Mesenchymal stem cell (in vitro differentiated cells and primary cell): ENCODE measurements at regions not wholly inside any gene's neighbourhood (a gene's known extent, or its start where the extent isn't known, plus 50 kb on each side); places are given as distances from the start of the nearest gene placed in this dataset.
A peak's percentile ranks its signal among the peaks of the same experiment; 100 is the strongest.

Experiments used
- DNase-seq: peaks from one replicate; pipeline ENCODE4 v3.0.0-alpha.2; 2013
- H2AFZ ChIP-seq: one replicate; pipeline ENCODE4 v1.6.1; 2013; ENCODE audit warnings: low read depth, mild to moderate bottlenecking, control low read depth, inconsistent platforms, low read length, moderate library complexity
- H2AK5ac ChIP-seq: 2 replicates; pipeline ENCODE4 v1.6.1; 2013; ENCODE audit warnings: low read length, moderate library complexity, mild to moderate bottlenecking, inconsistent platforms; ENCODE audit not compliant: severe bottlenecking
- H2BK120ac ChIP-seq: one replicate; pipeline ENCODE4 v1.6.1; 2013; ENCODE audit warnings: low read depth, mild to moderate bottlenecking, inconsistent platforms, low read length, moderate library complexity
- H2BK12ac ChIP-seq, 2 experiments: one replicate each; pipeline ENCODE4 v1.6.1; 2013; ENCODE audit warnings: inconsistent platforms in 2 of 2, low read length in 2 of 2, mild to moderate bottlenecking in 2 of 2, moderate library complexity in 2 of 2, control low read depth in 1 of 2
- H2BK15ac ChIP-seq: one replicate; pipeline ENCODE4 v1.6.1; 2013; ENCODE audit warnings: mild to moderate bottlenecking, low read depth, inconsistent platforms; ENCODE audit not compliant: poor library complexity, severe bottlenecking
- H2BK5ac ChIP-seq: 2 replicates; pipeline ENCODE4 v1.6.1; 2013; ENCODE audit warnings: low read depth, mild to moderate bottlenecking, low read length, control low read depth, inconsistent platforms; ENCODE audit not compliant: poor library complexity, severe bottlenecking
- H3K14ac ChIP-seq, 2 experiments: one replicate each; pipeline ENCODE4 v1.6.1; 2013; ENCODE audit warnings: inconsistent platforms in 2 of 2, low read length in 2 of 2, control low read depth in 1 of 2, mild to moderate bottlenecking in 1 of 2, moderate library complexity in 1 of 2
- H3K18ac ChIP-seq, 2 experiments: one replicate each; pipeline ENCODE4 v1.6.1; 2013; ENCODE audit warnings: inconsistent platforms in 2 of 2, low read length in 2 of 2, control low read depth in 1 of 2, low read depth in 1 of 2, mild to moderate bottlenecking in 1 of 2
- H3K23ac ChIP-seq, 2 experiments: one replicate each; pipeline ENCODE4 v1.6.1; 2013; ENCODE audit warnings: inconsistent platforms in 2 of 2, low read length in 2 of 2, mild to moderate bottlenecking in 2 of 2, moderate library complexity in 2 of 2, control low read depth in 1 of 2
- H3K27ac ChIP-seq: 2 replicates; pipeline ENCODE4 v1.5.1; 2013; ENCODE audit warnings: mild to moderate bottlenecking, moderate library complexity, low read length, control low read depth, inconsistent platforms; ENCODE audit not compliant: poor library complexity, severe bottlenecking
- H3K27me3 ChIP-seq, 2 experiments: 2 replicates each; pipeline versions ENCODE4 v1.6.1 to v1.7.0; 2013; ENCODE audit warnings: low read length in 2 of 2, mild to moderate bottlenecking in 2 of 2, moderate library complexity in 2 of 2, control low read depth in 1 of 2, inconsistent platforms in 1 of 2; ENCODE audit not compliant: control insufficient read depth in 1 of 2, insufficient read depth in 1 of 2
- H3K36me3 ChIP-seq, 2 experiments: 2 replicates each; pipeline versions ENCODE4 v1.6.1 to v1.7.0; 2013; ENCODE audit warnings: low read length in 2 of 2, control low read depth in 1 of 2, inconsistent platforms in 1 of 2, low read depth in 1 of 2, mild to moderate bottlenecking in 1 of 2; ENCODE audit not compliant: insufficient read depth in 2 of 2, control insufficient read depth in 1 of 2
- H3K4ac ChIP-seq, 2 experiments: one replicate each; pipeline ENCODE4 v1.6.1; 2013; ENCODE audit warnings: inconsistent platforms in 2 of 2, low read length in 2 of 2, mild to moderate bottlenecking in 2 of 2, moderate library complexity in 2 of 2, control low read depth in 1 of 2, low read depth in 1 of 2
- H3K4me1 ChIP-seq: 2 replicates; pipeline ENCODE4 v1.6.1; 2013; ENCODE audit warnings: low read depth, low read length, control low read depth; ENCODE audit not compliant: control insufficient read depth, insufficient read depth
- H3K4me2 ChIP-seq: 2 replicates; pipeline ENCODE4 v1.6.1; 2013; ENCODE audit warnings: low read length, mild to moderate bottlenecking, inconsistent platforms; ENCODE audit not compliant: poor library complexity, severe bottlenecking
- H3K4me3 ChIP-seq, 2 experiments: 2 replicates each; pipeline versions ENCODE4 v1.5.1 to v1.7.0; 2013; ENCODE audit warnings: low read length in 2 of 2, mild to moderate bottlenecking in 2 of 2, control low read depth in 1 of 2, low read depth in 1 of 2; ENCODE audit not compliant: insufficient read depth in 1 of 2
- H3K79me1 ChIP-seq: replicated peaks from 2 replicates; pipeline ENCODE4 v1.6.1; 2013; ENCODE audit warnings: mild to moderate bottlenecking, control low read depth, low read length, inconsistent platforms; ENCODE audit not compliant: poor library complexity, severe bottlenecking
- H3K9ac ChIP-seq: 2 replicates; pipeline ENCODE4 v1.7.0; 2013; ENCODE audit warnings: mild to moderate bottlenecking, low read length, moderate library complexity
- H3K9me3 ChIP-seq: 2 replicates; pipeline ENCODE4 v1.7.0; 2013; ENCODE audit warnings: mild to moderate bottlenecking, low read length; ENCODE audit not compliant: control insufficient read depth
- H4K8ac ChIP-seq: one replicate; pipeline ENCODE4 v1.6.1; 2013; ENCODE audit warnings: inconsistent platforms, mild to moderate bottlenecking, low read length, moderate library complexity
- H4K91ac ChIP-seq: one replicate; pipeline ENCODE4 v1.6.1; 2013; ENCODE audit warnings: mild to moderate bottlenecking, low read length, inconsistent platforms
- WGBS: methylation state at CpG from one replicate; pipeline ENCODE4 v1.1.7; 2013; ENCODE audit warnings: mixed read lengths; 5-methylcytosine and 5-hydroxymethylcytosine counted together

DNA sequence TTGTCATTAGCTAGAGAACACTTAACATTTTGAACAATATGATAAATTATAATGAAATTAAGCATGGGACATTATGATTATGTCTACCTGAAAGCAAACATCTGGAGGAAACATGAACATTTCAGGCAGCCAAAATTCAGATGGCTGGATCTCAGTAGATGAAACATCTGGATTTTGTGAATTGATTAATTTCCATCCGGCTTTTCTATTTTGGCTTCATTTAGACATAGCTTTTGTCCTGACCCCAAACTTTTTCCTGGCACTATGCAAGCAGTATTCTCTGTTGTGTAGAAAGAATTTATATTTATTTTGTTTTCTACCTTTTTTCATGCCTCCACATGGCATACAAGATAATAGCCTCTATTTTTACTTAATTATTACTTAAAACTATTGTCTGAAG lies 186.3 kb downstream of the OGFRL1 start:
- Histone ChIP-seq H2BK5ac (no peak overlapping the region), H3K27me3 (no peaks in the 10 kb centered on the region), H3K4me2 (no peak overlapping the region), H3K4me1 (peaks cover 5% of the 10 kb centered on the region), H2BK12ac (no peak overlapping the region), H3K14ac (no peak overlapping the region), H4K8ac (no peak overlapping the region), H2AFZ (no peak overlapping the region), H4K91ac (no peak overlapping the region), H3K36me3 (no peaks in the 10 kb centered on the region), H2BK120ac (no peak overlapping the region), H3K4me3 (no peak overlapping the region), H3K27ac (no peak overlapping the region), H3K9ac (no peak overlapping the region), H3K18ac (no peak overlapping the region), H2BK15ac (no peak overlapping the region), H3K4ac (no peak overlapping the region), H3K79me1 (peaks cover 2% of the 10 kb centered on the region), H3K9me3 (no peaks in the 10 kb centered on the region), H2AK5ac (no peak overlapping the region), H3K23ac (no peak overlapping the region)
- no CpG with 5 or more reads among the region's 1 CpG for WGBS
- no peak for DNase-seq

DNA sequence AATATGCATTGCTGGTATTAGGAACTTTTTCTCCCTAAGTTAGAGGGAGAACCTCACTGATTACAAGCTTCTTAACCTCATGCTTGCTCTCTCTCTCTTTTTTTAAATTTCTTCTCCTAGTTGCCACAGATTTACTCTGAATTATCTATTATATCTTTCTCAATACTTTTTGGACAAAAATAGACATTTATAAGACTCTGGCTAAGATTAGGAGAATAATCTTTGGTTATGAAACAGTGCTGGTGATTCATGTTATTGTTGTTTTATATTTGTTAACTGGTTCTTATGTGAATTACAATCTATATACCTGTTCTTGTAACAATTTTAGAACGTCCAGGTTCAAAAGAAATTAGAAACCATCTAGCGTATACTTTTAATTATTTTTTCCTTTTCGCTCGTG lies 187.8 kb downstream of the OGFRL1 start:
- WGBS = 77% methylated on average over 4 of the region's 4 CpGs
- Histone ChIP-seq H3K27ac (no peak overlapping the region), H2BK12ac (no peak overlapping the region), H3K4me2 (no peak overlapping the region), H4K91ac (no peak overlapping the region), H3K4ac (no peak overlapping the region), H3K9me3 (no peaks in the 10 kb centered on the region), H3K18ac (no peak overlapping the region), H3K4me1 (peaks cover 5% of the 10 kb centered on the region), H3K36me3 (no peaks in the 10 kb centered on the region), H2BK5ac (no peak overlapping the region), H3K23ac (no peak overlapping the region), H3K4me3 (no peak overlapping the region), H3K9ac (no peak overlapping the region), H3K14ac (no peak overlapping the region), H3K79me1 (peaks cover 2% of the 10 kb centered on the region), H4K8ac (no peak overlapping the region), H2AK5ac (no peak overlapping the region), H2BK15ac (no peak overlapping the region), H3K27me3 (no peaks in the 10 kb centered on the region), H2AFZ (no peak overlapping the region), H2BK120ac (no peak overlapping the region)
- DNase-seq = no peak

DNA sequence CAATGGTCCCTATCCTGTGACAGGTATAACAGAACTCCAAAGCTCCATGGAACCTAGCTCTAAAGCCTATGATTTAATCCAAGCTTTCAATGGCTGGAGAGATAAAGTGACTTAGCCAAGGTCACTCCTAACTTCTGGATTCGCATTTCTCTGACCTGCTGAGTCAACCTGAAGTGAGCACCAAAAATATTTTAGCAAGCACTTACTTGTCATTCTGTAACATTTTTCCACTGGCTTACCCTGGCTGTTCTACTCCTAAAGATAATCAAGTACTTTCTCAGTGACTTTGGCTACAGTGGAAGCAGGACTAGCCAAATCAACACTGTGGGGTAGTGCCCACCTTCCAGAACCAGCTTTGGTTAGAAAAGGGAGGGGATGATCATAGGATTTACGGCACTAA lies 188.3 kb downstream of the OGFRL1 start:
- Histone ChIP-seq H3K9ac (peak overlapping the region; percentile 20), H3K4me1 (peaks cover 5% of the 10 kb centered on the region), H3K4ac (peak overlapping the region; percentile 32 to 75), H4K91ac (peak overlapping the region; percentile 67), H2BK120ac (no peak overlapping the region), H3K27me3 (no peaks in the 10 kb centered on the region), H2BK5ac (no peak overlapping the region), H2AK5ac (peak overlapping the region; percentile 95), H3K14ac (peak overlapping the region in 1 of 2 experiments; percentile 58), H2AFZ (no peak overlapping the region), H3K23ac (no peak overlapping the region), H2BK12ac (peak overlapping the region; percentile 95 to 99), H3K27ac (peak overlapping the region; percentile 87), H4K8ac (peak overlapping the region; percentile 62), H3K9me3 (no peaks in the 10 kb centered on the region), H2BK15ac (peak overlapping the region; percentile 76), H3K4me3 (no peak overlapping the region), H3K36me3 (no peaks in the 10 kb centered on the region), H3K4me2 (no peak overlapping the region), H3K79me1 (peaks cover 2% of the 10 kb centered on the region), H3K18ac (peak overlapping the region; percentile 91 to 93)
- WGBS = 95% methylated on average over 2 of the region's 2 CpGs
- DNase-seq = no peak

DNA sequence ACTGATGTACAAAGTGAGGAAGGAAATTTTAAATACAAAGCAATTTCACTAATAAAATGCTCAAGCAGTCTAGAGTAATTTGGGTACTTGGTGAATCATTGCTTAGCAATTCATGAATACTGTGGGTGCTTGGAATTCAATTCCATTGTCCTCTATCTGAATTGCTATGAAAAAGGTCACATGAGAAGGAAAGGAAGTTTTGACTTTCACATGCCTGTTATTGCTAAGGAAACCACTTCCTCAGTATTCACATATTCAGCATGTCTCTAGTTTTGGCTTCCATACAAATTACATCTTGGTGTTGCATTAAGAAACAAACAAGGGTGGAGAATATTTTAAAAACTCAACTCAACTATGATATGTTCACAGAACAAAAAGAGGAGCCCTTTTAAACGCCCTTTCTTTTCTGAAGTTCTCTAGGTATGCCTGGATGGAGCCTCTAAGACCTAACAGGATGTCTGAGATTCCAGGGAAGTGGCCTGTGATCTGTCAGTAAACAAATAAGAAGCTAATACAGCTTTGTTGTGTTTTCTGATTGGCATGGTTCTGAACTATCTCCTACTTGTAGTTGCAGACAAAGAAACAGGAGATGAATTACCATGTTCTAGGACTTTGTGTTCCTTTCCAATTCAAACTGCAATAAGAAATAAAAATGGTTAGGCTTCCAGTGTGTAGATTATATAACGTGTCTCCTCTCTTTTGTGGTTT lies 190.4 kb downstream of the OGFRL1 start:
- Histone ChIP-seq H3K9me3 (no peaks in the 10 kb centered on the region), H2BK15ac (no peak overlapping the region), H2AK5ac (no peak overlapping the region), H3K79me1 (peaks cover 2% of the 10 kb centered on the region), H3K9ac (peak overlapping the region; percentile 77), H3K4me3 (no peak overlapping the region), H2BK120ac (no peak overlapping the region), H3K4me2 (no peak overlapping the region), H3K4ac (no peak overlapping the region), H3K4me1 (peaks cover 3% of the 10 kb centered on the region), H3K27me3 (no peaks in the 10 kb centered on the region), H2AFZ (no peak overlapping the region), H3K36me3 (no peaks in the 10 kb centered on the region), H2BK12ac (no peak overlapping the region), H4K91ac (no peak overlapping the region), H3K27ac (peak overlapping the region; percentile 99), H2BK5ac (peak overlapping the region; percentile 86), H3K18ac (peak overlapping the region in 1 of 2 experiments; percentile 73), H4K8ac (no peak overlapping the region), H3K14ac (peak overlapping the region in 1 of 2 experiments; percentile 6), H3K23ac (no peak overlapping the region)
- peak; percentile 74 for DNase-seq
- 2% methylated on average over 2 of the region's 2 CpGs for WGBS
